GM12892 (cell line): ENCODE measurements at regions not wholly inside any gene's neighbourhood (a gene's known extent, or its start where the extent isn't known, plus 50 kb on each side); places are given as distances from the start of the nearest gene placed in this dataset.

Experiments
- DNase-seq: peaks from one replicate; pipeline ENCODE4 v3.0.0; 2011; ENCODE audit not compliant: insufficient read length
- FAIRE-seq: peaks from 2 replicates; lab custom pipeline; 2011; peaks lifted over from hg19 to GRCh38; lab: Jason Lieb, UNC
- POLR2A ChIP-seq: IDR thresholded peaks from 2 replicates; pipeline ENCODE4 v1.6.1; 2011; ENCODE audit warnings: low read depth, low read length, control low read depth
- POLR2AphosphoS5 ChIP-seq: IDR thresholded peaks from 2 replicates; pipeline ENCODE4 v1.6.1; 2011; ENCODE audit warnings: low read depth, low read length, control low read depth
- TAF1 ChIP-seq: IDR thresholded peaks from 2 replicates; pipeline ENCODE4 v1.6.1; 2011; ENCODE audit warnings: low read depth, mild to moderate bottlenecking, control low read depth, low read length, borderline replicate concordance

- DNase-seq, result no peak
- no peak for FAIRE-seq
- TF ChIP-seq TAF1 (no peak), POLR2AphosphoS5 (no peak), POLR2A (no peak)
Observed at GRCh38 chr13:40148742-40149141, 493.3 kb downstream of the COG6 start.

- FAIRE-seq, result no peak
- TF ChIP-seq POLR2AphosphoS5, result no peak
- TF ChIP-seq TAF1, result no peak
- TF ChIP-seq POLR2A, result no peak
- DNase-seq, result no peak
Observed at GRCh38 chr13:40149611-40150274, 494.3 kb downstream of the COG6 start.

GRCh38 chr13:40151673-40152072, 496.2 kb downstream of the COG6 start:
- TF ChIP-seq POLR2A (no peak), POLR2AphosphoS5 (no peak), TAF1 (no peak)
- no peak for DNase-seq
- FAIRE-seq, result no peak

- TF ChIP-seq TAF1, result no peak
- TF ChIP-seq POLR2AphosphoS5, result no peak
- no peak for TF ChIP-seq POLR2A
- FAIRE-seq, result no peak
- DNase-seq, result no peak
Observed at GRCh38 chr13:40152145-40152544, 496.7 kb downstream of the COG6 start.

- DNase-seq, result no peak
- peak; percentile 27 for FAIRE-seq
- no peak for TF ChIP-seq TAF1
- no peak for TF ChIP-seq POLR2AphosphoS5
- no peak for TF ChIP-seq POLR2A
Observed at GRCh38 chr13:40152922-40153321, 497.5 kb downstream of the COG6 start.

GRCh38 chr13:40153516-40153915, 498.1 kb downstream of the COG6 start:
- TF ChIP-seq POLR2AphosphoS5 (no peak), POLR2A (no peak), TAF1 (no peak)
- DNase-seq, result no peak
- FAIRE-seq, result no peak

GRCh38 chr13:40155201-40155600, 499.7 kb downstream of the COG6 start:
- FAIRE-seq (no peak), DNase-seq (no peak)
- no peak for TF ChIP-seq TAF1
- TF ChIP-seq POLR2AphosphoS5, result no peak
- no peak for TF ChIP-seq POLR2A

- no peak for DNase-seq
- no peak for TF ChIP-seq TAF1
- TF ChIP-seq POLR2A, result no peak
- TF ChIP-seq POLR2AphosphoS5, result no peak
- FAIRE-seq, result no peak
Observed at GRCh38 chr13:40158218-40158617, 502.8 kb downstream of the COG6 start.

GRCh38 chr13:40158757-40159156, 503.3 kb downstream of the COG6 start:
- TF ChIP-seq TAF1 (no peak), POLR2A (no peak), POLR2AphosphoS5 (no peak)
- FAIRE-seq (no peak), DNase-seq (no peak)

GRCh38 chr13:40159736-40160135, 504.3 kb downstream of the COG6 start:
- FAIRE-seq, result no peak
- TF ChIP-seq POLR2AphosphoS5 (no peak), TAF1 (no peak), POLR2A (no peak)
- DNase-seq, result no peak

GRCh38 chr13:40160618-40161350, 505.3 kb downstream of the COG6 start:
- TF ChIP-seq TAF1, result no peak
- no peak for TF ChIP-seq POLR2AphosphoS5
- no peak for TF ChIP-seq POLR2A
- DNase-seq, result no peak
- no peak for FAIRE-seq
